GM12874 (cell line): ENCODE measurements at regions not wholly inside any gene's neighbourhood (a gene's known extent, or its start where the extent isn't known, plus 50 kb on each side); places are given as distances from the start of the nearest gene placed in this dataset.

ENCODE experiments used
- CTCF ChIP-seq: IDR thresholded peaks from 2 replicates; pipeline ENCODE4 v1.5.1; 2011; ENCODE audit warnings: low read depth, mild to moderate bottlenecking, control low read depth, low read length, moderate library complexity; ENCODE audit not compliant: insufficient read depth

DNA sequence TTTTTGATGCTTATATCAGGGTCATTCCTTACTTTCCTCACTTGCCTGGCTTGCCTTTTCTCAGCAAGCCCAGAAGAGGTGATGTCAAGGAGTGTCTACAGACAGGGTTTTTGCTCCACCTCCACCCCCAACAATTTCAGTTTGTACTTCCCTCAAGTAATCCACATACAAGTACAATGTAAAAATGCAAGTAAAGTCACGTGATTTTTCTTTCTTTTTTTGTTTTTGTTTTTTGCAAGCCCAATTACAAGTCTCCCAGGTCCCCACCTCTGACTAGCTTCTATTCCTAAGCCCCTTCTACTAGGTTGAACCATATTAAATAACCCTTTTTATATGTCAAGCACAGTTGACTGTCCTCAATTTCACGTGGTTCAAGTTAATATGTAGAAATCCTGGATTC is 579.6 kb downstream of the DIAPH3 start:
- no peak for TF ChIP-seq CTCF

DNA sequence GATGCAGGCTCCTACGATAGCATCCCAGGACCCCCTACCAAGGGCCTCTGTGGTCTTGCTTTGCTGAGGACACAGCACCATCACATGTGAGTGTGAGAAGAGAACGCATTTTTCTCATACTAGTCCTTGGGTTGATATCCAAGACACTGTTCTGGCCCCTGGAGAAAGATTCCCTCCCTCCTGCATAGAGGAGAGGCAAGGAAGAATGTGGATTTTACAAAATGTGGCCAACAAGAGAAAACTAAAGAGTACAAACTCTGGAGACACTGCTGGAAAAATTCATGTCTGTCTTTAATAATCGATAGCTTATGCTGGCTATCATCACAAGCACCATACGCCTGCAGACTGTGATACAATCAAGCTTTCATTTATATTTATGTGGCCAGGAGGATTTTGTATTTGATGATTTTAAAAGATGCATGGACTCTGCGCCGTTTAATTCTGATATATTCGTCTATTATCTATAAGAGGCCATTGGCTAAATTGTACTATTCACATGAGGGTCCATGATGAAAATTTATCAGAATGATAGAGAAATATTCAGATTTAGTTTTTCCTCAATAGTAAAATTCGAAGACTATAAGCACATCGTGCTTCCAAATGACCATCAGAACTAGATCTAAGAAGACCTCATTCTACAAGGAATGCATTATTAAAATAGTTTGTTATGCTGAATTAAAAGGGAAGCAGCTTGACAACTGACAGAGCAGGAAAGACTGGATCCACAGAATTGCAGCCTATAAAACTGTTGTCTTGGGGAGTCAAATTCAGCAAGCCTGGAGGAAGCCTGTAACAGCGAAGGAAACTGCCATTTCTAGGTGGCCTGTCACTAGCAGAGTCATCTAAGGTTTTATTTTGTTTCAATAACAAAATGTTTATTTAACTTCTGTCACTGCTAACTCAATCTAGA is 578.7 kb downstream of the DIAPH3 start:
- no peak for TF ChIP-seq CTCF

DNA sequence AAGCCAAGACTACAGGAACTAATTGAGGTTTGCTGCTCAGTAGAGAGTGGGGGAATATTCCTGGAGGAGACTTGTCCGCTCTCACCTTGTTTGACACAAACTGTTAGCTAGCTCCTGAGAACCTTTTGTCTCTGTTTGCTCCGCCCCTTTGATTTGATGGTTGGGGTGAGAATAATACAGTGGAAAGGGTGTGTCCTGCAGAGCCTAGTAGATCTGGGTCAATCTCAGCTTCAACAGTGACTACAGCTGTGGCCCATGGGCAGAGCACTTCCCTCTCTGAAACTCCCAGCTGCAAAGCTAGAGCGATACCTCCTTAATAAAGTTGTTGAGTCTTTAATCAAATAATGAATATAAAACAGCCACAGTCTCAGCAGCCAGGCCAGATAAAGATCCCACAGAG is 576.7 kb downstream of the DIAPH3 start:
- TF ChIP-seq CTCF, result no peak

DNA sequence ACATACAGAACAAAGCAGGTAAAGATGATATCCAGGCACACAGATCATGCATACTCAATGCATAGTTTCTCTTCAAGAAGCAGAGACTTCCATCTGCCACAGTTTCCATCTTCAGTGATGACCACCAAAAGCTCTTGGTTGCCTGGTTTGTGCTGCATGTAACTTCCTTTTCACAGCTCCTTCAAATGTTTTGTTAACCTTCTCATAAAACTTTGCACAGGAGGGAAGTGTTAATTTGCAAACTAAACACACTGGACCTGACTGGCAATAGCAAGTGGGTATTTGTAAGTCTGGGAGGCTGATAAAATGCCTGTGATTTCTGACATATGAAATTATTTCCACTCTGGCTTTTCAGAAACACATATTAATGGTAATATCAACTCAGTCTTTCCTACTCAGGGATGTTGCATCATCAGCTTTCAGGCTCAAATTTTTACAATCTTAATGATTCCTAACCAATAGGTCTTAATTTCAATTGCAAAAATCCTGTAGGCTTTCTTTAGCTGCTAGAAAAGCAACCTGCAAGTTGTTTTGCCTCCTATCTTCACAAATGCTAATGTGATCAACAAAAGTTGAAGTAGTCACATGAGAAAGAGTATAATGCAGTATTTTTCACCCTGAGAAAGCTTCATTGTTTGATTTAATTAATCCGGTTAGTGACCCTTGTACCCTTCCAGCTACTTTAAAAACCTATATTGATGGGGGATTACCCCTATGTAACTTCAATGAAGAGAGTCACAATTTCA is 575.6 kb downstream of the DIAPH3 start:
- TF ChIP-seq CTCF, result no peak

DNA sequence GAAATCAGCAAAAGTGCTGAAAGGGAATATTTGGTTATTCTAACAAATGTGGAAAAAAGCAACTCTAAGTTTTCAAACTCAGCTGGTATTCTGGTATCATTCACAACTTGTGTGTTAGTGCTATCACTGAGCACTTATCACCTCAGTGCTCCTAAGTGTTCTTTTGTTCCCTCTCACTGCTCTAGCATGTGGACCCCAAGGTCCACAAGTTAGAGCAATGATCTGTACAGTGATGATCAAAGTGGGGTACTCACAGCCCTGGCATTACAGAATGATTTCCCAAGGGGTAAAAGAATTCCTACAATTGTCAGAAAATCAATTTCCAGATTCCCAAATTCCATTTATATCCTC is 575.0 kb downstream of the DIAPH3 start:
- TF ChIP-seq CTCF, result no peak

- TF ChIP-seq CTCF, result no peak
These were observed 561.7 kb downstream of the DIAPH3 start for GRCh38 chr13:59601993-59602392.

DNA sequence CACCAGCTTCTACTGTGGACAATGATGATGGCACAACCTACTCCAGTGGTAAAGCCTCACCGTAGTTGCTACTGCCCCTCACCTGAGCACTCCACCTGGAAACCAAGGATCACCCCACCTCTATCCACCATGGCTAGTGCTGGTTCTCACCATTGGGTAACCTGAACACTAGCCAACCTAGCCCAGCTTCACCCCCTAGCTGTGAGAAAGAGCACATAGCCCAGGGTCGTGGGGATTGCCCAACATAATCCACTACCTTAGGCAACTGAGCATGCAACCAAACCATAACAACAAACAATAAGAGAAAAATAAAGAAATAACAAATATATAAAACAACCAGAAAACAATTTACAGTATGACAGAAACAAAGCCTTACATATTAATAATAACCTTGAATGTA is 560.1 kb downstream of the DIAPH3 start:
- no peak for TF ChIP-seq CTCF
